ENCODE measurements at regions not wholly inside any gene's neighbourhood (a gene's known extent, or its start where the extent isn't known, plus 50 kb on each side); places are given as distances from the start of the nearest gene placed in this dataset.

GRCh38 chr7:41256186-41256945 is 446.5 kb downstream of the INHBA start:
- TF ChIP-seq CTCF (IDR thresholded peaks at IDR 0.05 in 8 of 11, conservative IDR thresholded peaks at IDR 0.05 in 3 of 11) (no peak), POLR2A (IDR thresholded peaks at IDR 0.05) (no peak), POLR2AphosphoS5 (IDR thresholded peaks at IDR 0.05) (no peak)
